ENCODE measurements at regions not wholly inside any gene's neighbourhood (a gene's known extent, or its start where the extent isn't known, plus 50 kb on each side); places are given as distances from the start of the nearest gene placed in this dataset.

DNA sequence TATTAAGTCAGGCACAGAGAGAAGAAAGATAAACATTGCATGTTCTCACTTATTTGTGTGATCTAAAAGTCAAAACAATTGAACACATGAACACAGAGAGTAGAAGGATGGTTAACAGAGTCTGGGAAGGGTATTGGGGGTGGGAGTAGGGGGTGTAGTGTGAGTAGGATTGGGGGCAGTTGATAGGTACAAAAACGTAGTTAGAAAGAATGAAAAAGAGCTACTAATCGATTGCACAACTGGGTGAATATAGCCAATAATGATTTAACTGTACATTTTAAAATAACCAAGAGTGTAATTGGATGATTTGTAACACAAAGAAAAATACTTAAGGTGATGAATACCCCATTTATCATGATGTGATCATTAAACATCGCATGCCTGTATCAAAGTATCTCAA is 333.3 kb downstream of the HAO1 start:
- Mint-ChIP-seq H3K36me3 (ENCODE audit: unreplicated experiment) (no peaks in the 10 kb centered on the region), H3K27ac (ENCODE audit: unreplicated experiment) (no peak overlapping the region), H3K27me3 (ENCODE audit: unreplicated experiment) (peaks cover 5% of the 10 kb centered on the region), H3K4me3 (ENCODE audit: unreplicated experiment) (no peak overlapping the region), H3K9me3 (ENCODE audit: unreplicated experiment) (no peaks in the 10 kb centered on the region), H3K4me1 (ENCODE audit: low read depth, unreplicated experiment) (no peaks in the 10 kb centered on the region)
- DNase-seq, result no peak
- TF ChIP-seq CTCF (IDR thresholded peaks at IDR 0.05; ENCODE audit: partially characterized antibody, unreplicated experiment), result no peak

DNA sequence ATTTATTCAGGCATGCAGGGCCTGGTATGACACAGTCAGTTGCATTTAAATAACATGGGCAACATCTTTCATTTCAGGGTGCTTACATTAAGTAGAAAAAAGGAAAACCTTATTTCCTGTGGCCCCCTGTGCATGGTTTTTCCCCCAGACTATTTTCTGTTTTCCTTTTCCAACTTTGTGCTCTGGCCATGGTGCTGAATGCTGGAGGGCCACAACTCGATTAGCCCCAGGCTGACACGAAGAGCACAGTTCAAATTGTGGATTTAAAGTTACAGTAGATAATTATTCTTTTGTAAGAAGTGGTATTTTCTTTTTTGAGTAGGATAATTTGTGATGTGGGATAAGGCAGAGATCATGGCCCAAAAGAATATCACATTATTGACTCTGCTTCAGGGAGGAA is 332.0 kb downstream of the HAO1 start:
- no peaks in the 10 kb centered on the region for H3K9me3 Mint-ChIP-seq (ENCODE audit: unreplicated experiment)
- no peaks in the 10 kb centered on the region for H3K36me3 Mint-ChIP-seq (ENCODE audit: unreplicated experiment)
- no peak overlapping the region for H3K4me3 Mint-ChIP-seq (ENCODE audit: unreplicated experiment)
- no peak for TF ChIP-seq CTCF (IDR thresholded peaks at IDR 0.05; ENCODE audit: partially characterized antibody, unreplicated experiment)
- no peak overlapping the region for H3K27ac Mint-ChIP-seq (ENCODE audit: unreplicated experiment)
- DNase-seq, result no peak
- H3K27me3 Mint-ChIP-seq (ENCODE audit: unreplicated experiment), result peaks cover 5% of the 10 kb centered on the region
- no peaks in the 10 kb centered on the region for H3K4me1 Mint-ChIP-seq (ENCODE audit: low read depth, unreplicated experiment)

DNA sequence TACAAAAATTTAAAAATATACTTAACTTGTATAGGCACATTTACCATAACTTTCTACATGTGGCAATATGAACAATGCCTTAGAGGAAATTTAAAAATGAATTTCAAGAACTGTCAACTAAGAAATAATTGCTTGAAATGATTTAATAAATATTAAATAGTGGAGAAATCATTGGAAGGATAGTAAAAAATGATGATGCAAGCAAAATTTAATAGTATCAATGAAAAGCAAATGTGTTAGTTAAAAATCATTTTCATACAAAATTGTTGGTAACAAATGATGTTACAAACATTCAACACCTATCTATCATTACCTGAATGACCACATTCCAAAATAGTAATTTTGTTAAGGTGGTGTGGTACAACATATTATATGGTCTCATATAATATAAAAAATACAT is 331.0 kb downstream of the HAO1 start:
- no peak overlapping the region for H3K4me3 Mint-ChIP-seq (ENCODE audit: unreplicated experiment)
- H3K27ac Mint-ChIP-seq (ENCODE audit: unreplicated experiment), result no peak overlapping the region
- H3K4me1 Mint-ChIP-seq (ENCODE audit: low read depth, unreplicated experiment), result no peaks in the 10 kb centered on the region
- H3K9me3 Mint-ChIP-seq (ENCODE audit: unreplicated experiment), result no peaks in the 10 kb centered on the region
- peaks cover 5% of the 10 kb centered on the region for H3K27me3 Mint-ChIP-seq (ENCODE audit: unreplicated experiment)
- H3K36me3 Mint-ChIP-seq (ENCODE audit: unreplicated experiment), result no peaks in the 10 kb centered on the region
- no peak for DNase-seq
- TF ChIP-seq CTCF (IDR thresholded peaks at IDR 0.05; ENCODE audit: partially characterized antibody, unreplicated experiment), result no peak

DNA sequence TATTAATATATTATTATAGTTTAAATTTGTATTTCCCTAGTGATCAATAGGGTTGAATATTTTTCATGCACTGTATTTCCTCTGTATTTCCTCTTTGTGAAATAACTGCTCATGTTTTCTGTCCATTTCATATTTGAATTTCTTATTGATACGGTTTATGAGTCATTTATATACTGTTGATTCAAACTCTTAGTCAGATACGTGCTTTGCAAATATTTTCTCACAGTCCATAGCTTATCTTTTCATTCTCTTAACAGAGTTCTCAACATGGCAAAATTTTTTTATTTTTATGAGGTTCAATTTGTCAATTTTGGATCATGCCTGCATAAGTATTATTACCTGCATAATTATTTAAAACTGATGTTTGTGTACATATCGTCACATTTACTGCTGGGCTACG is 329.6 kb downstream of the HAO1 start:
- H3K27me3 Mint-ChIP-seq (ENCODE audit: unreplicated experiment), result peaks cover 1% of the 10 kb centered on the region
- H3K36me3 Mint-ChIP-seq (ENCODE audit: unreplicated experiment), result no peaks in the 10 kb centered on the region
- H3K27ac Mint-ChIP-seq (ENCODE audit: unreplicated experiment), result no peak overlapping the region
- no peaks in the 10 kb centered on the region for H3K9me3 Mint-ChIP-seq (ENCODE audit: unreplicated experiment)
- H3K4me1 Mint-ChIP-seq (ENCODE audit: low read depth, unreplicated experiment), result no peaks in the 10 kb centered on the region
- H3K4me3 Mint-ChIP-seq (ENCODE audit: unreplicated experiment), result no peak overlapping the region
- DNase-seq, result no peak
- TF ChIP-seq CTCF (IDR thresholded peaks at IDR 0.05; ENCODE audit: partially characterized antibody, unreplicated experiment), result no peak

GRCh38 chr20:7617797-7618196 is 322.5 kb downstream of the HAO1 start:
- Mint-ChIP-seq H3K4me3 (ENCODE audit: unreplicated experiment) (no peak overlapping the region), H3K9me3 (ENCODE audit: unreplicated experiment) (peaks cover 2% of the 10 kb centered on the region), H3K27ac (ENCODE audit: unreplicated experiment) (no peak overlapping the region), H3K27me3 (ENCODE audit: unreplicated experiment) (no peaks in the 10 kb centered on the region), H3K36me3 (ENCODE audit: unreplicated experiment) (no peaks in the 10 kb centered on the region), H3K4me1 (ENCODE audit: low read depth, unreplicated experiment) (no peaks in the 10 kb centered on the region)
- no peak for DNase-seq
- no peak for TF ChIP-seq CTCF (IDR thresholded peaks at IDR 0.05; ENCODE audit: partially characterized antibody, unreplicated experiment)
